ENCODE measurements at regions not wholly inside any gene's neighbourhood (a gene's known extent, or its start where the extent isn't known, plus 50 kb on each side); places are given as distances from the start of the nearest gene placed in this dataset.

GRCh38 chr14:85293612-85294234 lies 236.2 kb upstream of the FLRT2 start:
- DNase-seq: no peak

GRCh38 chr14:85295318-85295717 lies 234.6 kb upstream of the FLRT2 start:
- no peak for DNase-seq

- no peak for DNase-seq
These were observed 233.3 kb upstream of the FLRT2 start for GRCh38 chr14:85296456-85297210.

GRCh38 chr14:85300107-85300506 lies 229.8 kb upstream of the FLRT2 start:
- DNase-seq: no peak

- DNase-seq: no peak
These were observed 228.4 kb upstream of the FLRT2 start for GRCh38 chr14:85301506-85301905.

GRCh38 chr14:85306024-85306423 lies 223.9 kb upstream of the FLRT2 start:
- DNase-seq: no peak

GRCh38 chr14:85308531-85309300 lies 221.2 kb upstream of the FLRT2 start:
- DNase-seq: no peak

GRCh38 chr14:85310491-85311272 lies 219.3 kb upstream of the FLRT2 start:
- no peak for DNase-seq

GRCh38 chr14:85313560-85314207 lies 216.3 kb upstream of the FLRT2 start:
- no peak for DNase-seq

- DNase-seq: no peak
These were observed 214.7 kb upstream of the FLRT2 start for GRCh38 chr14:85315290-85315689.

GRCh38 chr14:85315733-85316290 lies 214.1 kb upstream of the FLRT2 start:
- no peak for DNase-seq

GRCh38 chr14:85316701-85317410 lies 213.1 kb upstream of the FLRT2 start:
- DNase-seq: no peak

GRCh38 chr14:85317491-85318021 lies 212.4 kb upstream of the FLRT2 start:
- no peak for DNase-seq

- DNase-seq: no peak
These were observed 210.8 kb upstream of the FLRT2 start for GRCh38 chr14:85319101-85319500.

- no peak for DNase-seq
These were observed 209.8 kb upstream of the FLRT2 start for GRCh38 chr14:85319998-85320630.

- no peak for DNase-seq
These were observed 204.6 kb upstream of the FLRT2 start for GRCh38 chr14:85325134-85326017.

GRCh38 chr14:85332401-85332800 lies 197.5 kb upstream of the FLRT2 start:
- no peak for DNase-seq

GRCh38 chr14:85333313-85333712 lies 196.6 kb upstream of the FLRT2 start:
- DNase-seq: no peak

GRCh38 chr14:85333841-85334240 lies 196.1 kb upstream of the FLRT2 start:
- no peak for DNase-seq

GRCh38 chr14:85334316-85334715 lies 195.6 kb upstream of the FLRT2 start:
- no peak for DNase-seq
